ENCODE measurements at regions not wholly inside any gene's neighbourhood (a gene's known extent, or its start where the extent isn't known, plus 50 kb on each side); places are given as distances from the start of the nearest gene placed in this dataset.

- TF ChIP-seq, protein P1, sequence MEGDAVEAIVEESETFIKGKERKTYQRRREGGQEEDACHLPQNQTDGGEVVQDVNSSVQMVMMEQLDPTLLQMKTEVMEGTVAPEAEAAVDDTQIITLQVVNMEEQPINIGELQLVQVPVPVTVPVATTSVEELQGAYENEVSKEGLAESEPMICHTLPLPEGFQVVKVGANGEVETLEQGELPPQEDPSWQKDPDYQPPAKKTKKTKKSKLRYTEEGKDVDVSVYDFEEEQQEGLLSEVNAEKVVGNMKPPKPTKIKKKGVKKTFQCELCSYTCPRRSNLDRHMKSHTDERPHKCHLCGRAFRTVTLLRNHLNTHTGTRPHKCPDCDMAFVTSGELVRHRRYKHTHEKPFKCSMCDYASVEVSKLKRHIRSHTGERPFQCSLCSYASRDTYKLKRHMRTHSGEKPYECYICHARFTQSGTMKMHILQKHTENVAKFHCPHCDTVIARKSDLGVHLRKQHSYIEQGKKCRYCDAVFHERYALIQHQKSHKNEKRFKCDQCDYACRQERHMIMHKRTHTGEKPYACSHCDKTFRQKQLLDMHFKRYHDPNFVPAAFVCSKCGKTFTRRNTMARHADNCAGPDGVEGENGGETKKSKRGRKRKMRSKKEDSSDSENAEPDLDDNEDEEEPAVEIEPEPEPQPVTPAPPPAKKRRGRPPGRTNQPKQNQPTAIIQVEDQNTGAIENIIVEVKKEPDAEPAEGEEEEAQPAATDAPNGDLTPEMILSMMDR (IDR thresholded peaks at IDR 0.05) = no peak
- Histone ChIP-seq H3K9me3 (no peaks in the 10 kb centered on the region), H3K4me3 (no peak overlapping the region), H3K36me3 (ENCODE audit: low read depth) (no peaks in the 10 kb centered on the region), H3K4me1 (ENCODE audit: low read depth) (no peaks in the 10 kb centered on the region)
- DNase-seq (no peak), ATAC-seq (no peak)
- intact Hi-C loops (cut with DNase I, micrococcal nuclease) = no loop called here
These were observed 1541.8 kb downstream of the EFNB2 start for GRCh38 chr13:104993708-104994107.

GRCh38 chr13:104987621-104988020 is 1547.8 kb downstream of the EFNB2 start:
- intact Hi-C loops (cut with DNase I, micrococcal nuclease) = no loop called here
- ATAC-seq (no peak), DNase-seq (no peak)
- no peak overlapping the region for H3K4me3 ChIP-seq
- no peaks in the 10 kb centered on the region for H3K36me3 ChIP-seq (ENCODE audit: low read depth)
- no peaks in the 10 kb centered on the region for H3K9me3 ChIP-seq
- TF ChIP-seq, protein P1 (IDR thresholded peaks at IDR 0.05) = no peak
- no peaks in the 10 kb centered on the region for H3K4me1 ChIP-seq (ENCODE audit: low read depth)

DNA sequence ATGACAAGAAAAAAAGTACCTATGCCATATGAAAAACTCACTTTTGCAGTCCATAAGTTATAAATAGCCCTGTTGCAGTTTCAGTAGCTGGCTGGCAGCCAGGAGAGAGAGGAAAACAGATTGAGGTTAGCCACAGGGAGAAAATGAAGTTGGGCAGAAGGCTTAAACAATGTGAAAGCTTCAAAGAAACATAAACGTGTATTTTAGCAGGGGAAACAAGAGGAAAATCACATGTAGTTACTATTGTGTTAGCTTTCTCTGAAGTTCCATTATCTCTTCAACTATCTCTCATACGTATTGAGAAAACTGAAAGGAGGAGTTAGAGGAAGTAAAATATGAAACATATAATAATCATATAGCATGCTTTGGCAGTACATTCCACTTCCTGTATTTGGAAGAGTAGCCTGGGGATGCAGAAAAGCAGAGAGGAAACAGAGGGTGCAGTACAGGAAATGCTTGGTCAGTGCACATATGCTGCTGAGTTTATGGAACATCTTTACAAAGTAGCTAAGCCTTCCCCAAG is 1551.1 kb downstream of the EFNB2 start:
- Histone ChIP-seq H3K4me3 (no peak overlapping the region), H3K4me1 (ENCODE audit: low read depth) (no peaks in the 10 kb centered on the region), H3K36me3 (ENCODE audit: low read depth) (no peaks in the 10 kb centered on the region), H3K9me3 (no peaks in the 10 kb centered on the region)
- DNase-seq (peak in 1 of 3 donors; percentile 13), ATAC-seq (peak; percentile 33)
- TF ChIP-seq, protein P1 (IDR thresholded peaks at IDR 0.05) = no peak
- intact Hi-C loops (cut with DNase I, micrococcal nuclease) = no loop called here

- Histone ChIP-seq H3K9me3 (no peaks in the 10 kb centered on the region), H3K4me3 (no peak overlapping the region), H3K36me3 (ENCODE audit: low read depth) (no peaks in the 10 kb centered on the region), H3K4me1 (ENCODE audit: low read depth) (no peaks in the 10 kb centered on the region)
- TF ChIP-seq, protein P1 (IDR thresholded peaks at IDR 0.05) = no peak
- DNase-seq = no peak
- intact Hi-C loops (cut with DNase I, micrococcal nuclease) = no loop called here
- no peak for ATAC-seq
These were observed 1551.9 kb downstream of the EFNB2 start for GRCh38 chr13:104983601-104984000.

- intact Hi-C loops (cut with DNase I, micrococcal nuclease) = no loop called here
- DNase-seq (no peak), ATAC-seq (no peak)
- Histone ChIP-seq H3K9me3 (no peaks in the 10 kb centered on the region), H3K36me3 (ENCODE audit: low read depth) (no peaks in the 10 kb centered on the region), H3K4me1 (ENCODE audit: low read depth) (no peaks in the 10 kb centered on the region), H3K4me3 (no peak overlapping the region)
- TF ChIP-seq, protein P1 (IDR thresholded peaks at IDR 0.05) = no peak
These were observed 1554.9 kb downstream of the EFNB2 start for GRCh38 chr13:104980586-104980985.
